ENCODE measurements at regions not wholly inside any gene's neighbourhood (a gene's known extent, or its start where the extent isn't known, plus 50 kb on each side); places are given as distances from the start of the nearest gene placed in this dataset.

GRCh38 chr18:34600874-34601656, 109.0 kb upstream of the DTNA start:
- TF ChIP-seq, protein P1, sequence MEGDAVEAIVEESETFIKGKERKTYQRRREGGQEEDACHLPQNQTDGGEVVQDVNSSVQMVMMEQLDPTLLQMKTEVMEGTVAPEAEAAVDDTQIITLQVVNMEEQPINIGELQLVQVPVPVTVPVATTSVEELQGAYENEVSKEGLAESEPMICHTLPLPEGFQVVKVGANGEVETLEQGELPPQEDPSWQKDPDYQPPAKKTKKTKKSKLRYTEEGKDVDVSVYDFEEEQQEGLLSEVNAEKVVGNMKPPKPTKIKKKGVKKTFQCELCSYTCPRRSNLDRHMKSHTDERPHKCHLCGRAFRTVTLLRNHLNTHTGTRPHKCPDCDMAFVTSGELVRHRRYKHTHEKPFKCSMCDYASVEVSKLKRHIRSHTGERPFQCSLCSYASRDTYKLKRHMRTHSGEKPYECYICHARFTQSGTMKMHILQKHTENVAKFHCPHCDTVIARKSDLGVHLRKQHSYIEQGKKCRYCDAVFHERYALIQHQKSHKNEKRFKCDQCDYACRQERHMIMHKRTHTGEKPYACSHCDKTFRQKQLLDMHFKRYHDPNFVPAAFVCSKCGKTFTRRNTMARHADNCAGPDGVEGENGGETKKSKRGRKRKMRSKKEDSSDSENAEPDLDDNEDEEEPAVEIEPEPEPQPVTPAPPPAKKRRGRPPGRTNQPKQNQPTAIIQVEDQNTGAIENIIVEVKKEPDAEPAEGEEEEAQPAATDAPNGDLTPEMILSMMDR (IDR thresholded peaks at IDR 0.05), result no peak
- no peak for TF ChIP-seq POLR2A (IDR thresholded peaks at IDR 0.05)
